A549 (cell line): ENCODE measurements at regions not wholly inside any gene's neighbourhood (a gene's known extent, or its start where the extent isn't known, plus 50 kb on each side); places are given as distances from the start of the nearest gene placed in this dataset.

Source experiments
- BCL3 ChIP-seq: fragments of >200 bp; sonication (Bioruptor Twin); formaldehyde crosslinking; IDR thresholded peaks from 3 replicates; pipeline ENCODE4 v1.6.1; 2016
- CBX8 ChIP-seq: fragments of 200-600 bp; sonication (generic); IDR thresholded peaks from 2 replicates; pipeline ENCODE4 v1.6.1; 2016
- CTCF ChIP-seq: fragments of >200 bp; sonication (Bioruptor Twin); formaldehyde crosslinking; IDR thresholded peaks from 3 replicates; pipeline ENCODE4 v1.5.1; 2016
- EP300 ChIP-seq, 2 experiments: fragments of >200 bp; sonication (Bioruptor Twin); formaldehyde crosslinking; IDR thresholded peaks; 2 replicates in 1 of 2; 3 replicates in 1 of 2; pipeline ENCODE4 v1.6.1; 2016 to 2017
- ESRRA ChIP-seq: fragments of 150-350 bp; IDR thresholded peaks from 2 replicates; pipeline ENCODE4 v1.6.1; 2014; ENCODE audit warnings: mild to moderate bottlenecking, low read length, borderline replicate concordance
- HOXA7 ChIP-seq: fragments of 250-450 bp; sonication (Bioruptor Pico); IDR thresholded peaks from 2 replicates; pipeline ENCODE4 v1.5.0; 2020; ENCODE audit warnings: mild to moderate bottlenecking, moderate library complexity
- JUN ChIP-seq, 2 experiments: fragments of >200 bp; sonication (Bioruptor Twin); formaldehyde crosslinking; IDR thresholded peaks; 2 replicates in 1 of 2; 3 replicates in 1 of 2; pipeline ENCODE4 v1.6.1; 2016 to 2017
- KDM1A ChIP-seq: fragments of 200-600 bp; sonication (generic); IDR thresholded peaks from 2 replicates; pipeline ENCODE4 v1.6.1; 2016; ENCODE audit warnings: low read depth, mild to moderate bottlenecking
- MAFK ChIP-seq: fragments of 450-650 bp; IDR thresholded peaks from 2 replicates; pipeline ENCODE4 v1.6.1; 2014; ENCODE audit not compliant: partially characterized antibody
- MAX ChIP-seq: IDR thresholded peaks from 2 replicates; pipeline ENCODE4 v1.6.1; 2012
- POLR2A ChIP-seq: IDR thresholded peaks from 2 replicates; pipeline ENCODE4 v1.6.1; 2012; ENCODE audit warnings: mild to moderate bottlenecking, low read length
- POLR2AphosphoS2 ChIP-seq: conservative IDR thresholded peaks from 2 replicates; pipeline ENCODE4 v1.6.1; 2012; ENCODE audit warnings: low read length, improper control_type of control experiment, inconsistent platforms
- RFX5 ChIP-seq: fragments of 450-650 bp; IDR thresholded peaks from 2 replicates; pipeline ENCODE4 v1.7.1; 2014; ENCODE audit warnings: antibody characterized with exemption, mild to moderate bottlenecking, moderate library complexity
- SMC3 ChIP-seq: fragments of >200 bp; sonication (Bioruptor Twin); formaldehyde crosslinking; IDR thresholded peaks from 3 replicates; pipeline ENCODE4 v1.6.1; 2018; ENCODE audit warnings: inconsistent platforms

- TF ChIP-seq MAFK (no peak), EP300 (IDR thresholded peaks at IDR 0.05) (no peak), CTCF (no peak), CBX8 (no peak), POLR2A (no peak), KDM1A (no peak), BCL3 (no peak), POLR2AphosphoS2 (no peak), ESRRA (no peak), SMC3 (no peak), MAX (no peak), HOXA7 (CRISPR knock-in tag) (no peak), RFX5 (no peak), JUN (IDR thresholded peaks at IDR 0.05) (no peak)
Measured at GRCh38 chr4:137583671-137584070, 51.4 kb upstream of the PCDH18 start.
